ENCODE measurements at regions not wholly inside any gene's neighbourhood (a gene's known extent, or its start where the extent isn't known, plus 50 kb on each side); places are given as distances from the start of the nearest gene placed in this dataset.
"Not testable (repeated sequence)": the region's sequence is repeated elsewhere in the genome, so short reads cannot be mapped to it uniquely, and the experiment has no call there.

DNA sequence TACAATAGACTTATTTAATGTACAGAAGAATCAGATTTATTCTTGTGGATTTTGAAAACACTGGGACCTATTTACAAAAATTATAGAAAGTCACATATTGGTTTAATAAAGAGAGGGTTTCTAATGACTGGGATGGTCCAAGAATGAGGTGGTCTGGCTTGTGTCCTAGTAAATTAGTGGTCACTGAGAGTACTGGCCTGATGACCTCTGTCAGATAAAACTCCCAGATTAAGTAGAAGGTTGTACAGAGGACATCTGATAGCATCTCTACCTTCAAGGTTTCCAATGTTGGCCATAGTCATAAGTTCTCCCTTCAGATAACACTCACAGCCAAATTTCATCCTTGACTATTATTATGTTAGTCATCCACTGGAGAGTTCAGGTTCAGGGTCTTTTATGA is 692.9 kb downstream of the MTRR start:
- DNase-seq (ENCODE audit: low read depth) = no peak

DNA sequence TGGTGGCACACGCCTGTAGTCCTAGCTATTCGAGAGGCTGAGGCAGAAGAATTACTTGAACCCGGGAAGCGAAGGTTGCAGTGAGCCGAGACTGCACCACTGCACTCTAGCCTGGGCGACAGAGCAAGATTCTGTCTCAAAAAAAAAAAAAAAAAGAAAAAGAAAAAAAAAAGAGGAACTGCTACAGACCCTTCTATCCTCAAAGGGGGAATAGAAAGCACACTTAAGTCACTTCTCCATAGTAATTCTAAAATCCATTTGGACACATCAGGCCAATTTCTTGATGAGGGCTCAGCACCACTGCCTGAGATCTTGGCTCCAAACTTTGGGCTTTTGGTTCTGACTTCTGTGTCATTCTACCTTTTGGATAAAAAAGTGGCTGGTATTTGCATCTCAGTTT is 694.6 kb downstream of the MTRR start:
- DNase-seq (ENCODE audit: low read depth) = not testable (repeated sequence)

DNA sequence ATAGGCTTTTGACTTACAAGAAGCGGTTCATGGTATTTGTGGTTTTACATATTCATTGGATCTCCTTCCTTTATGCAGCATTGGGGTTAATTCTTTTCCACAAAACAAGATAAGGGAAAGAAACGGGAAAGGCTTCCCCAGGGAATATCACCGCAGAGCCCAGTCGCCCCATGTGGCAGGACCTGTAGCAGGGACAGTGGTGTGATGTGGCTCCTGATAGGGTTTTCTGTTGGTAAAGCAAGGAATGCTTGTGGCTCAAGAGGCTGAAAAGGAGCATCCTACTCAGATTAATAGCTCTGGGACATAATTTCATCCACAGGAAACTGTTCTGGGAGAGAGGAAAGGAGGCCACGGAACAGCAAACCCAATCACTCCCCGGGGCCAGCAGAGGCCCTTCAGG is 699.9 kb downstream of the MTRR start:
- DNase-seq (ENCODE audit: low read depth) = no peak

DNA sequence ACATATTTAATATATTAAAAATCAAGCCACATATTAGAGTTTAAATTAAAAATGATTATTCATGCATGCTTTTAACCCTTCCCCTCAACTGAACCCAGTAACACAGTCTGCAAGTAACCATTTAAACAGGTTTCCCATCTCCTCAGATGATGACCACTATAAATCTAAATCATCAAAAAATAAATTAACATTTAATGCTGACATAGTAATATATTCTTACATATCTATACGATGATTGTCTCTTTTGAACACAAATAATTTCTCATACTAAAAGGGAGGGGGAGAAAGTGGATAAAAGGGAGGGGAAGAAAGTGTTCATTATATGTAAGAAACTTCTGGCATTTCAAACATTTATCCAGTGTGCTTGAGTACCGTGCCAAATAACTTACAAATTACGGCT is 701.6 kb downstream of the MTRR start:
- DNase-seq (ENCODE audit: low read depth) = no peak

DNA sequence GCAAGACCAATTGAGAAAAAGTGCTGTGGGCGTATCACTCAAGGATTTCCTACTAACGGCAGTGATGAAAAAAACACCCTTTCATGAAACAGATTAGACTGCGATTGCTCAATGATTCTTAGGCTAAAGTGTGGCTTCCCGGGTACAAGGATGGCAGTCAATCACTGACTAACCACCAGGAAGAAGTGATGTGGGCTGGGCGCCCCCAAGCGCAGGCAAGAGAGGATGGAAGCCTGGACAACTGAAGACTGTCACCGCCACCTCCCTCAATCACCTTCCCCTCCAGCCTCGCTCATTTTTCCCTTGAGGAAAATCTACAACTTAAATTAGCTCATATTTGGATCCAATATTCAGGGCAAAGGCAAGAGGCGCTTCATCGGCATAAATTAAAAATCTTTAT is 707.2 kb downstream of the MTRR start:
- DNase-seq (ENCODE audit: low read depth) = no peak

DNA sequence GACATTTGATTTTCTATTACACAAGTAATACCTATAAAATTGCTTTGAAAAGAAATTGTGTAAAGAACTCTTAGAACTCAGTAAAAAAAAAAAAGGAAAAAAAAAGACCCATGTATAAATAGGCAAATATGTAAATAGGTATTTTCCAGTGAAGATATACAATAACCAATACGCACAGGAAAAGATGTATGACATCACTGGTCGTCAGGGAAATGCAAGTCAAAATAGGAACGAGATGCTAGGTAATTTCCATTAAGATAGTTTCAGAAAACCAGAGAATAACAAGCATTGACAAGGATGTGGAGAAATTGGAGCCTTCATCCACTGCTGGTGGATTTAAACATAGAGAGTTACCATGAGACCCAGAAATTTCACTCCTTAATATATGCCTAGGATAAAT is 708.8 kb downstream of the MTRR start:
- no peak for DNase-seq (ENCODE audit: low read depth)

DNA sequence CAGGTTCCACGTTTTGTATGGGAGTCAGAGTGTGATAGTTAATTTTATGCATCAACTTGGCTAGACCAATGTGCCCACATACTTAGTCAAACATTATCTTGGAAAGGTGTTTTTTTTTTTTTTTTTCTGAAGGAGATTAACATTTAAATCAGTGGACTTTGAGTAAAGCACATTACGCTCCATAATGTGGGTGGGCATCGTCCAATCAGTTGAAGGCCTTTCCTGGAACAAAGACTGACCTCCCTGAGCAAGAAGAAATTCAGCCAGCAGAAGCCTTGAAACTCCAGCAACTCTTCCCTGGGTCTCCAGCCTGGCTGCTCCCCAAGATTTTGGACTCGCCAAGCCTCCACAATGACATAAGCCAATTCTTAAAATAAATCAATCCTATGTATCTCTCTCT is 711.4 kb downstream of the MTRR start:
- DNase-seq (ENCODE audit: low read depth) = no peak

DNA sequence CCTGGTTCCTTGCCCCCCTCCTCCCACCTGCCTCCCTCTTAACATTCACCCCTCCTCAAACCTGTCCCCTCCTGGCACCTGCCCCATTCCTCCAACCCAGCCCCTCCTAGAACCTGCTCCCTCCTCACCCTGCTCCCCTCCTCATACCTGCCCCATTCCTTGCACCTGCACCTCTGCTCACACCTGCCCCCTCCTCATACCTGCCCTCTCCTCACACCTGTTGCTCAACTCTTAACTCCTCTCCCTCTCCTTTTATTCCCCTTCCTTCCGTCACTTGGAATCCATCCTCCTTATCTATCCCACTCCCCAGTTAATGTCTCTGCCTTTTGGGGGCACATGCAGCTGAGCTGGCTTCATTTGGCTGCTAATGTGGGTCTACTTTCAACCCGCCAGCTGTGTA is 712.1 kb downstream of the MTRR start:
- no peak for DNase-seq (ENCODE audit: low read depth)

DNA sequence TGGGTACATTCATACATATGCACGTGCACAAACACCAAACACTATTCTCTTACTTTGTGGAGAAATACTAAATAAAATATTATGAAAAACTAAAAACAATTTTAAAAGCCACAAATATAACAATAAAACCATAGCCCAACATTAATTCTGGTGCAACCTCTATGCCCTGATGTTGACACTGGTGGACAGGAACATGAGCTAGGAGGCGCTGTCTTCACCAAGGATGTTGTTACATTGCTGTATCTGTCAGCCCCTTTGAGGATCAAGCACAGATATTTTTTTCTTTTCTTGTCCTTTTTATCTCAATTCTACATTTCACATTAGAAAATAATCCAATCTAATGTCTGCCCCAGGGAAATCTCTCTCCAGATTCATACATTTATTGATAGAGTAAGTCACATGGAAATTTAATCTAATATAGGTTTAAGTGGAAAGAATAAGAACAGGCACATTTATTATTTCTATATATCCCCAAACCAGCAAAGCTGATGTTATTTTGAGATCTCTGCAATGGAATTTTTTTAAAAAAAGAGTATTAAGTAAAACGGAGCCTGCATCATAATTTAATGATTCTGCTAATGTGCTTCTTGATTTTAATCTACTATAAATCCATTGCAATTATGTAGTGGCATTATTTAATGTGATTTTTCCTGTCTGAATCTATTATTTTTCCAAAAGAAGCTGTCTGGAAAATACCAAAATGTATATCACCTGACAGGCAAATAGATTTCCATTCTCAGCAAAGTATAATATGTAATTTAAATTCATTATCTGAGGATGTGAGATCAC is 716.5 kb downstream of the MTRR start:
- DNase-seq (ENCODE audit: low read depth) = no peak

DNA sequence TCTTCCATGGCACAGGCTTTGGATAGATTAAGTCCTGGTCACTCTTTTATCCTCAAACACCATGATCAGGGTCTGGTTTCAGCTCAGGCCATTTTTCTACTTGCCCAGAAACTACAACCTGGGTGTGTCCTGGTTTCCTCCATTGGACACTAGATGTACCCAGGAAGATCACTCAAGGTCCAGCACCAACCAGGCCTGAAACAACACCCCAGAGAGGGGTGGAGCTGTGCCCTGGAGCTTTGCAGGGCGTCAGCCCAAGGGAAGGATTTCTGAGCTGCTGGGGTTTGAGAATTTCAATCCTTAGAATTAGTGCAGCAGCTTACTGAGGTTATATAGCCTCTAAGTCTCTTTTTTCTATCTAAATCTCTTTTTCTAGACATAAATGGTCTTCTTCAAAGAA is 722.0 kb downstream of the MTRR start:
- no peak for DNase-seq (ENCODE audit: low read depth)

DNA sequence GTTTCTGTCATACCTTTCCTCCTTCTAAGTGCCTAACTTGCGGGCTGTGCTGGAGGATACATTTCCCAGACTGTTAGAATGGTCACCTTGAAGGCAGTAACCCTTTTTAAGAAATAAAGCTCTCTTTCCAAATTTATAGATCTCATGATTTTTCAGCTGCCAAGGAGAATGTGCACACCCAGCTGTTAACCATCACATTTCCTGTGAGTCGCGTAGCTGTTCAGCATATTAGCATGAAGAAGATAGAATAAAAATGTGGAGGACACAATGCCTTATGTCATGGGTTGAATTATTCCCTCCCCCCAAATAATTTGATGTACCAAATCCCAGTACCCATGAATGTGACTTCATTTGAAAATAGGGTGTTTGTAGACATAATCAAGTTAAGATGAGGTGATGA is 729.4 kb downstream of the MTRR start:
- DNase-seq (ENCODE audit: low read depth) = no peak

DNA sequence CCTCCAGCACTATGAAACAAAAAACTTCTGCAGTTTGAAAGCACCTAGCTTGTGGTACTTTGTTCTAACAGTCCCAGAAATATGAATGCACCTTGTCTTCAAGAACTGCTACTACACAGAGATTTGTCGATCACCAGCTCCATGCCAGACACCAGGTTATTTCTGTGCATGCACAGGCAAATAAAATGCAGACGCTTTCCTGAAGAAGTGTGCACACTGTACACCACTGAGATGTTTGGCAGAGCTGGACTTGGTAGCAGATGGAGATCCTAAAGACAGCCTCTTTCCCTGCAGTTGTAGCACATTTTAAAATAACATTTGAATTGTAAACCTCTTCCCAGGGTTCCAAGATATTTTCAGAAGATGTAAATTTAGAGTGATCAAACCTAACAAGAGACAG is 730.0 kb downstream of the MTRR start:
- DNase-seq (ENCODE audit: low read depth) = no peak

DNA sequence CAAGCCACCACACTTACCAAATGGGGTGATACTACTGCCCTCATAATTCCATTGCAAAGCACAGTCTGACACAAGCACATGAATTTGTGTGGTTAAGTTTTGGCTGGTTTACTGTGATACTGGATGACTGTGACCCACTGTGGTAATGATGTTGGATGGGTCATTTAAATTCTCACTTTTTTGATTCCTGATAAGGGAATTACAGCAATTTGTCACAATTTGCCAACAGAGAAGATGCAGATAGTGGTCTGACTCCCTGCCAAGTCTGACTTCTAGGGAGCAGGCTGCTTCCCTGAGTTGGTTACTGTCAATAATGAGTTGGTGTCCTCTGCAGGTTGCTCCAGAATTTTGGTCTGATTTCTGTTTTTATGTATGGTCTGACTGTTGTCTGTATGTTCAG is 731.9 kb downstream of the MTRR start:
- no peak for DNase-seq (ENCODE audit: low read depth)

DNA sequence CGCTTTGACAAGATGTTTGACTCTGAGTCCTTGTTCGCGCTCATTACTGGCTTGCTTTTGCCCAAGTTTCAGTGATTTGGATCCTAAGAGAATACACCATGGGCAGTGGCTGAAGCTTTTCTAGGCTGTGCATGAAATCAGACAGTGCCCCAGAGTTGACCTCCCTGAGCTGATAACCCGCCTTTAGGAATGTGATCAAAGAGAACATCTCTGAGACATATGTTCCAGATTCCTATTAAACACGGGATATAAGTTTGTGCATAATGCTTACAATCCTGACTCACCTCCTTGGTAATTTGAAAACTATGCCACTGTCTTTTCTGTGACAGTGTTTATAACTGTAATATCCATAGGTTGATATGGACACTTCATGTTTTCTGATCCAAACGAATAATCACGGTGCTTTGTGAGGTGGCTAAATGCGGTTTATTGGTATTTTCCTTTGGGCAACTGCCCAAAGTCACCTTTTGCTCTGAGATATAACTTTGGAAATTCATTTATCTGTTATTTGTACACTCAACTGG is 732.9 kb downstream of the MTRR start:
- DNase-seq (ENCODE audit: low read depth) = no peak

DNA sequence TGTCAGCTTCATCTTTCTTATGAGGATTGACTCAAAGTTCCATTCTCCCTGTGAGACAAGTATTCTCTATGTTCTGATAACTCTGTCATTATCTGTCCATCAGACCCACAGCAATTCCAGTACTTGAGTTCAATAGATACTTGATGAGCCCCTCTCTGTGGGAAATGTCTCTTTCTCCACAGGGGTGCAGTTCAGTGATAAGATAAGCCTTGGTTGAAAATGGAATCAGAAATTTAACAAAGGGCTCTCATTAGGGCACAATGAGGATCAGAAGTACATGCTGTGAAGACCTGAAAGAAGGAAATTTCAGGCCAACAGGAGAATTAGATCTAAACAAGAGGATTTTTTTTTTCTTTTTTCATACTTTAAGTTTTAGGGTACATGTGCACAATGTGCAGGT is 737.3 kb downstream of the MTRR start:
- DNase-seq (ENCODE audit: low read depth) = no peak

DNA sequence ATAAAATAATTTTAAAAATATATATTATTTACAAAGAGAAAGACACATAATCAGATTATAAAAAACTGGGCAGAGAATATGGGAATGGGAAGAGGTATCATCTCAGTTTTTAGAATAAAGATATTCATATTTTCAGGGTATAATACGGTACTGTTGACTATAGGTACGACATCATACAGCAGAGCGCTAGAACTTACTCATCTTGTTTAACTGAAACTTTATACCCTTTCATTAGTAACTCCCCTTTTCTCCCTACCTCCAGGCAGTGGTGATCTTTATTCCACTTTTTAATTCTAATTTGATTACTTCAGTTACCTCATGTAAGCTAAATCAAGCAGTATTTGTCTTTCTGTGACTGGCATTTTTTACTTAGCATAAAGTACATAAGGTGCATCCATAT is 742.1 kb downstream of the MTRR start:
- no peak for DNase-seq (ENCODE audit: low read depth)

DNA sequence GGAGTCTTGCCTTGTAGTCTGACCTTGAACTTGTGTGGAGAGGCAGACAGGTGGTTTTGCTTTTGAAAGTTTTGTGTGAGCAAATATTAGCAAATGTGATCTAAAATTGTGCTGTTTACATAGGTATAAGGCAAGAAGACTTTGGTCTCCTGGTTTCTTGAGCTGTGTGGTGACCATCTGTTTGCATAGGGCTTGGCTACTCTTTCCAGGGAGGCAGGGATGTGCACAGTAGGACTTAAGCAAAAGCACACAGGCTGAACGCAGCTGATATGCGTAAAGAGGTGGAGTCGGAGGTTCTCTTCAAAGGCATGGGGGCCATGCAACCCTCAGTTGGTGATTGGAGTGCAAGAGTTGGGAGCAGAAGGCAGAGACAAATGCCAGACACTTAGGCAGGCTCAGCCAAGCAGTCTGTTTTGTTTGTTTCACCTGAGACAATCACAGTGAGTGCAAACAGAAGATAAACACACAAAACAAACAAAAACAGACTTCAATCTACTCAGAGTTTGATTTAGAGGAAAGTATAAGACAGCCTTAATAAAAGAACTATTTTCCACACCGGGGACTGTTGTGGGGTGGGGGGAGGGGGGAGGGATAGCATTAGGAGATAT is 744.2 kb downstream of the MTRR start:
- no peak for DNase-seq (ENCODE audit: low read depth)

DNA sequence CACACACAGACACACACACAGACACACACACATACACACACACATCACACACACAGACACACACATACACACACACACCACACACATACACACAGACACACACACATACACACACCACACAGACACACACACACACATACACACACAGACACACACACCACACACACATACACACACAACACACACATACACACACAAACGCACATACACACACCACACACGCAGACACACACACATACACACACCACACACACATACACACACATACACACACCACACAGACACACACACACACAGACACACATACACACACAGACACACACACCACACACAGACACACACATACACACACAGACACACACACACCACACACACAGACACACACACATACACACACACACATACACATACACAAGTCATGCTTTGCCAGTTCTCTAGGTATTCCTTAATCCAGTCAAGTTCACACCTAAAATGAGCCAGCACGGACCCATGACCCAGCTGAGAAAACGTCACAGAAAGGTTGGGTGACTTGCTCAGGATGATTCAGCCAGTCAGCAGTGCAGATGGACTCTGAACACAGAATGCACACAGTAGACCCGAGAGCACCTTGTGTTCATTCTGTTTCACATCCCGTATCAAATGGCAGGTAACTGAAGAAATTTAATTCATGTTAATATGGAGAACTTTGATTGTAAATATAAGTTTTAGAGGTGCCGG is 746.4 kb downstream of the MTRR start:
- no peak for DNase-seq (ENCODE audit: low read depth)

DNA sequence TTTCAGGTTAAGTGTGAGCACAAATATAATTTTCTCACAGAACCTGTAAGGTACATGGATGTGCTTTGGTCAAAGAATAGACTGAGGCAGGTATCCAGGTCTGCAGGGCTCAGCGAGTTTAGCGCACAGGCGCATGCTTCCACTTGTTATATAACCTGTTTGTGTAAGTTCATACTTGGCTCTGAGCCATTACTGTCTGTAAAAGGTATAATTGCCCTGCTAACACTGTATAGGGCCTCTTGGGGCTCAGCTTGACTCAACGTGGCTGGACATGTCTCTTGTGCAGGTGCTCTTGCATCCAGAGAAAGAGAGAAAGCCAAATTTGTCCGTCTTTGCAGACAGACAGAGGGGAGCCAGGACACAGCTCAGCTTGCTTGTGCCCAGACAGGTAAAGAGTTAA is 759.6 kb downstream of the MTRR start:
- no peak for DNase-seq (ENCODE audit: low read depth)

DNA sequence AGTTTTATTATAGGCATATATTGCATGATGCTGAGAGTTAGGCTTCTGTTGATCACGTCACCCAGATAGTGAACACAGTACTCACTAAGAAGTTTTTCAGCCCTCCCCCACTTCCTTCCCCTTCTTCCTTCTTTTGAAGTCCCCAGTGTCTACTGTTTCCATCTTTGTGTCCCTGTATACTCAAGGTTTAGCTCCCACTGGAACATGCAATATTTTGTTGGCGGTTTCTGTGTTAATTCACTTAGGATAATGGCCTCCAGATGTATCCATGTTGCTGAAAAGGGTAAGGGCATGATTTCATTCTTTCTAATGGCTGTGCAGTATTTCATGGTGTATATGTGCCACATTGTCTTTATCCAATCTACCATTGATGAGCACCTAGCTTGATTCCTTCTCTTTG is 764.3 kb downstream of the MTRR start:
- DNase-seq (ENCODE audit: low read depth) = peak; percentile 19

DNA sequence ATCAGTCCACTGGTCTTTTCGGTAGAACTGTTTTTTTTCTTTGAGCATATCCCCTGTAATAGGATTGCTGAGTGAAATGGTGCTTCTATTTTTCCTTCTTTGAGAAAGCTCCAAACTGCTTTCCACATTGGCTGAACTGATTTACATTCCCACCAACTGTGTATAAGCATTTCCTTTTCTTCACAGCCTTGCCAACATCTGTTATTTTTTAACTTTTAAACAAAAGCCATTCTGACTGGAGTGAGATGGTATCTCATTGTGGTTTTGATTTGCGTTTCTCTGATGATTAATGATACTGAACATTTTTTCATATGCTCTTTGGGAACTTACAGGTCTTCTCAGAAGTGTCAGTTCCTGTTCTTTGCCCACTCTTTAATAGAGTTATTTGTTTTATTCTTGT is 764.7 kb downstream of the MTRR start:
- DNase-seq (ENCODE audit: low read depth) = peak; percentile 48

DNA sequence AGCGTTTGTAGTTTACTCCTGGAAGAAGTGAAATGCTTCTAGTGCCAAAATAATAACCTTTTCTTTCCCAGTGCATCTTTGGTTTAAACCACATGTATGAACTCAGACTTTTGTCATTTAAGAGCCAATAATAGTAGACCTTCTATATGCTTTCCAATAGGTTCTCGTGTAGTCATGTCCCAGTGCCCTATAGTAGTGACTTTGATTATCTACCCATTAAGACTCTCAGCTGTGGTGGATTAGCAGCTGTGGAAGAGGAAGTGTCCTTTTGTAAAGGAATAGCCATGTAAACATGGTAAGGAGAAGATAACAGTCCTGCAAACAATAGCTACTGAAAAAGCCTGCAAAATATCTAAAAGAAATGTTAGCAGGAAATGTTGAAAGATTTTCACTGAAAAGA is 765.3 kb downstream of the MTRR start:
- no peak for DNase-seq (ENCODE audit: low read depth)
